SK-N-SH (cell line): ENCODE measurements at regions not wholly inside any gene's neighbourhood (a gene's known extent, or its start where the extent isn't known, plus 50 kb on each side); places are given as distances from the start of the nearest gene placed in this dataset.

Experiments
- CTCF ChIA-PET: fragments of 300-600, 350-600 bp; formaldehyde crosslinking; extraction: SDS; loops from one replicate; lab custom pipeline; 2021; lab: Yijun Ruan, JAX
- POLR2A ChIA-PET: fragments of 350-600 bp; sonication (Branson Sonifier 250); formaldehyde crosslinking; extraction: SDS; loops from one replicate; lab custom pipeline; 2020; ENCODE audit warnings: antibody characterized with exemption, inconsistent platforms; lab: Yijun Ruan, JAX
- DNase-seq: peaks from one replicate; pipeline ENCODE4 v3.0.0; 2012
- H2AFZ ChIP-seq: fragments of 200-600 bp; sonication (generic); 2 replicates; pipeline ENCODE4 v1.8.1; 2016; ENCODE audit warnings: antibody characterized with exemption, mild to moderate bottlenecking, low read depth
- H3F3A ChIP-seq: fragments of 200-600 bp; sonication (generic); replicated peaks from 2 replicates; pipeline ENCODE3; 2016; ENCODE audit warnings: antibody characterized with exemption, mild to moderate bottlenecking; ENCODE audit not compliant: insufficient read depth
- H3K27ac ChIP-seq, 2 experiments: fragments of 200-500 bp in 1 of 2; fragments of 200-600 bp in 1 of 2; sonication (Bioruptor generic) in 1 of 2; sonication (generic), shearing (Covaris generic) in 1 of 2; 2 replicates each; pipeline versions ENCODE4 v1.5.1 to v1.6.1; 2014 to 2016; ENCODE audit warnings: low read depth in 2 of 2, inconsistent platforms in 1 of 2, low read length in 1 of 2, mild to moderate bottlenecking in 1 of 2, mixed read lengths in 1 of 2
- H3K27me3 ChIP-seq: fragments of 200-600 bp; sonication (generic), shearing (Covaris generic); 2 replicates; pipeline ENCODE4 v1.6.1; 2016; ENCODE audit warnings: mixed run types; ENCODE audit not compliant: insufficient read depth
- H3K36me3 ChIP-seq, 2 experiments: fragments of 200-500 bp in 1 of 2; fragments of 200-600 bp in 1 of 2; sonication (Bioruptor generic) in 1 of 2; sonication (generic) in 1 of 2; replicated peaks in 1 of 2; 2 replicates each; pipeline versions ENCODE3 to v1.5.1; 2014 to 2016; ENCODE audit warnings: low read length in 1 of 2, mild to moderate bottlenecking in 1 of 2; ENCODE audit not compliant: insufficient read depth in 2 of 2, control insufficient read depth in 1 of 2
- H3K4me1 ChIP-seq, 2 experiments: fragments of 200-500 bp in 1 of 2; fragments of 200-600 bp in 1 of 2; sonication (Bioruptor generic) in 1 of 2; sonication (generic), shearing (Covaris generic) in 1 of 2; 2 replicates each; pipeline versions ENCODE4 v1.5.1 to v1.6.1; 2014 to 2016; ENCODE audit warnings: low read depth in 1 of 2, low read length in 1 of 2, mixed run types in 1 of 2; ENCODE audit not compliant: insufficient read depth in 2 of 2, control insufficient read depth in 1 of 2
- H3K4me2 ChIP-seq: fragments of 200-600 bp; sonication (generic), shearing (Covaris generic); 2 replicates; pipeline ENCODE4 v1.6.1; 2017; ENCODE audit warnings: mixed run types
- H3K4me3 ChIP-seq, 2 experiments: fragments of 200-500 bp in 1 of 2; fragments of 200-600 bp in 1 of 2; sonication (Bioruptor generic) in 1 of 2; sonication (generic), shearing (Covaris generic) in 1 of 2; 2 replicates each; pipeline versions ENCODE4 v1.5.1 to v1.8.1; 2014 to 2016; ENCODE audit warnings: low read depth in 2 of 2, inconsistent platforms in 1 of 2, low read length in 1 of 2, mild to moderate bottlenecking in 1 of 2, mixed read lengths in 1 of 2, moderate library complexity in 1 of 2
- H3K79me2 ChIP-seq: fragments of 200-600 bp; sonication (generic); 2 replicates; pipeline ENCODE4 v1.8.1; 2017; ENCODE audit warnings: mild to moderate bottlenecking; ENCODE audit not compliant: insufficient read depth
- H3K9ac ChIP-seq: fragments of 200-600 bp; sonication (generic); 2 replicates; pipeline ENCODE4 v1.6.1; 2017; ENCODE audit warnings: mixed run types
- H3K9me2 ChIP-seq: fragments of 200-600 bp; sonication (generic); 2 replicates; pipeline ENCODE4 v1.6.1; 2017; ENCODE audit warnings: mixed run types
- H3K9me3 ChIP-seq: fragments of 200-600 bp; sonication (generic); 2 replicates; pipeline ENCODE4 v1.6.1; 2017; ENCODE audit warnings: mixed run types, mild to moderate bottlenecking, moderate library complexity
- H4K20me1 ChIP-seq: fragments of 200-600 bp; sonication (generic); 2 replicates; pipeline ENCODE4 v1.6.1; 2017; ENCODE audit warnings: mild to moderate bottlenecking, mixed run types; ENCODE audit not compliant: insufficient read depth
- CHD2 ChIP-seq: fragments of 150-350 bp; IDR thresholded peaks from 2 replicates; pipeline ENCODE4 v1.6.1; 2018; ENCODE audit warnings: low read length; ENCODE audit not compliant: partially characterized antibody
- ELF1 ChIP-seq: IDR thresholded peaks from 2 replicates; pipeline ENCODE4 v1.4.0; 2012
- EZH2phosphoT487 ChIP-seq: fragments of 200-600 bp; sonication (generic); IDR thresholded peaks from 2 replicates; pipeline ENCODE4 v1.6.1; 2017; ENCODE audit warnings: low read depth, mixed run types, mild to moderate bottlenecking, antibody characterized with exemption, moderate library complexity, borderline replicate concordance
- FOXM1 ChIP-seq: IDR thresholded peaks from 2 replicates; pipeline ENCODE4 v1.4.0; 2012; ENCODE audit warnings: low read depth, mild to moderate bottlenecking
- GABPA ChIP-seq: IDR thresholded peaks from 2 replicates; pipeline ENCODE4 v1.4.0; 2012; ENCODE audit warnings: low read depth, mild to moderate bottlenecking
- JUND ChIP-seq: IDR thresholded peaks from 2 replicates; pipeline ENCODE4 v1.4.0; 2012
- MEF2A ChIP-seq: IDR thresholded peaks from 2 replicates; pipeline ENCODE4 v1.4.0; 2012; ENCODE audit warnings: low read depth, borderline replicate concordance
- NFIC ChIP-seq: IDR thresholded peaks from 2 replicates; pipeline ENCODE4 v1.4.0; 2012; ENCODE audit warnings: borderline replicate concordance
- POLR2AphosphoS5 ChIP-seq: IDR thresholded peaks from 2 replicates; pipeline ENCODE4 v1.6.1; 2012; ENCODE audit warnings: low read depth, low read length
- RAD21 ChIP-seq: IDR thresholded peaks from 2 replicates; pipeline ENCODE4 v1.6.1; 2012; ENCODE audit warnings: mild to moderate bottlenecking, low read length
- RFX5 ChIP-seq: IDR thresholded peaks from 2 replicates; pipeline ENCODE4 v1.6.1; 2012; ENCODE audit warnings: mild to moderate bottlenecking, improper control_type of control experiment, low read length
- TEAD4 ChIP-seq: IDR thresholded peaks from 2 replicates; pipeline ENCODE4 v1.4.0; 2012; ENCODE audit warnings: mild to moderate bottlenecking, borderline replicate concordance; ENCODE audit not compliant: insufficient read depth
- YY1 ChIP-seq: IDR thresholded peaks from 2 replicates; pipeline ENCODE4 v1.4.0; 2012; ENCODE audit warnings: low read depth, mild to moderate bottlenecking
- WGBS: methylation state at CpG from one replicate; pipeline ENCODE4 v1.1.6; 2017; ENCODE audit warnings: low lambda C conversion rate; 5-methylcytosine and 5-hydroxymethylcytosine counted together
- TF ChIP-seq, protein P1 (sequence below): IDR thresholded peaks from 2 replicates; pipeline ENCODE4 v1.4.0; 2012; ENCODE audit warnings: low read depth
- TF ChIP-seq, protein P2 (sequence below): fragments of 150-350 bp; IDR thresholded peaks from 2 replicates; pipeline ENCODE4 v1.6.1; 2017; ENCODE audit warnings: antibody characterized with exemption, low read length, low read depth, borderline replicate concordance
- TF ChIP-seq, protein P3 (sequence below): IDR thresholded peaks from 2 replicates; pipeline ENCODE4; 2012
- TF ChIP-seq, protein P4 (sequence below): fragments of 200-600 bp; sonication (generic); IDR thresholded peaks from 2 replicates; pipeline ENCODE4 v1.6.1; 2017; ENCODE audit warnings: antibody characterized with exemption, mild to moderate bottlenecking, moderate library complexity

DNA sequence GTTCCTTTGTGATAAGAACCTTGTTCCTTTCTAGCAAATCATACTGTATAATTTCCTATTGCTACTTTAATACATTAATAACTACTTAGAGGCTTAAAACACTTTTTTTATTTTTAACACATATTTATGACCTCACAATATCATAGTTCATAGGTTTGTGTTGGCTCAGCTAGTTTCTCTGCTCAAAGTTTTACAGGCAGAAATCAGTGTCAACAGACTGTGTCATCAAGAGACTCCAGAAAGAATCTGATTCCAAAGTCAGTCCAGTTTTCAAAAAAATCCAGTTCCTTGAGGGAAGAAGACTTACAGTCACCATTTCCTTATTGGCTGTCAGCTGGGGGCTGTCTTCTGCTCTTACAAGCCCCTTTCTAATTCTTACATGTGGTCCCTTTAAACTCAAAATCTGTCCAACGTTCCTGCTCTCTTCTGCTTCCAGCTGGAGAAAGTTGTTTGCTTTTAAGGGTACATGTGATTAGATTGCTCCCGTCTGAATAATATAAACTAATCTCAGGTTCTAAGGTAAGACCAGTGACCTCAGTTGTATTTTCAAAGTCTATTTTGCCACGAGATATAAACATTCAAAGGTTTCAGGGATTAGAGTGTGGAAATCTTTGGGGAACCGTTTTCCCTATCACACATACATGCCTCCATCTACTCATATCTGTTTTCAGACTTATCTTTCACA lies 267.3 kb upstream of the SLITRK5 start:
- Histone ChIP-seq H3K4me3 (no peak overlapping the region), H2AFZ (no peak overlapping the region), H3K9me2 (no peaks in the 10 kb centered on the region), H3K27me3 (no peaks in the 10 kb centered on the region), H3K27ac (no peak overlapping the region), H3K79me2 (no peaks in the 10 kb centered on the region), H3K9me3 (no peaks in the 10 kb centered on the region), H3F3A (no peaks in the 10 kb centered on the region), H3K9ac (no peak overlapping the region), H3K4me2 (no peak overlapping the region), H4K20me1 (no peaks in the 10 kb centered on the region), H3K4me1 (no peaks in the 10 kb centered on the region), H3K36me3 (no peaks in the 10 kb centered on the region)
- no peak for DNase-seq
- POLR2A ChIA-PET = no interaction called here
- TF ChIP-seq EZH2phosphoT487 (no peak), MEF2A (no peak), ELF1 (no peak), NFIC (no peak), YY1 (no peak)
- WGBS = 5% methylated on average over 4 of the region's 4 CpGs
- CTCF ChIA-PET = no interaction called here

DNA sequence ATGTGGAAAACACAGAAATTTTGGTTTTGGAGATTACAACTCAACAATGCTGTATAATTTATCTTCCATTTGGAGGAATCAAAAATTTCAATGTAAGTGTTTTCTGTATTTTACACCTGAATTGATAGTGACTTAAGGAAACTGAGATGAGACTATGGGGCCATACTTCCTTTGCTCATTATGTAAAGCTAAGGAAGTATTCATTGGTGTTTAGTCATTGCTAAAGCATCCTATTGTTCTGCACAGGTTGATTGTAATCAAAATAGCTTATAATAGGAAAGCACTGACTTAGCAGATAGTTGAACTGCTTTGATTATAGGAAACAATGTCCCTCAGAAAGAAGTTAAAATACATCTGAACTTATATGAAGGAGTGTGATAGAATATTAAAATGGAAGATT lies 244.4 kb upstream of the SLITRK5 start:
- no peaks in the 10 kb centered on the region for H3K4me1 ChIP-seq
- H3K27me3 ChIP-seq = no peaks in the 10 kb centered on the region
- no peaks in the 10 kb centered on the region for H3K9me3 ChIP-seq
- no peaks in the 10 kb centered on the region; the same call in 1 of the 2 replicates for H3K9me2 ChIP-seq
- H3K36me3 ChIP-seq = no peaks in the 10 kb centered on the region
- CTCF ChIA-PET = no interaction called here
- no peak overlapping the region for H3K4me2 ChIP-seq
- H3K9ac ChIP-seq = no peak overlapping the region
- H3K27ac ChIP-seq = no peak overlapping the region
- TF ChIP-seq TEAD4 (no peak), NFIC (no peak), ELF1 (no peak), POLR2AphosphoS5 (no peak), FOXM1 (no peak), RFX5 (no peak), GABPA (no peak), RAD21 (no peak), JUND (no peak), CHD2 (no peak)
- TF ChIP-seq, protein P1, sequence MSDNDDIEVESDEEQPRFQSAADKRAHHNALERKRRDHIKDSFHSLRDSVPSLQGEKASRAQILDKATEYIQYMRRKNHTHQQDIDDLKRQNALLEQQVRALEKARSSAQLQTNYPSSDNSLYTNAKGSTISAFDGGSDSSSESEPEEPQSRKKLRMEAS = no peak
- TF ChIP-seq, protein P2, sequence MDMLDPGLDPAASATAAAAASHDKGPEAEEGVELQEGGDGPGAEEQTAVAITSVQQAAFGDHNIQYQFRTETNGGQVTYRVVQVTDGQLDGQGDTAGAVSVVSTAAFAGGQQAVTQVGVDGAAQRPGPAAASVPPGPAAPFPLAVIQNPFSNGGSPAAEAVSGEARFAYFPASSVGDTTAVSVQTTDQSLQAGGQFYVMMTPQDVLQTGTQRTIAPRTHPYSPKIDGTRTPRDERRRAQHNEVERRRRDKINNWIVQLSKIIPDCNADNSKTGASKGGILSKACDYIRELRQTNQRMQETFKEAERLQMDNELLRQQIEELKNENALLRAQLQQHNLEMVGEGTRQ = no peak
- TF ChIP-seq, protein P3, sequence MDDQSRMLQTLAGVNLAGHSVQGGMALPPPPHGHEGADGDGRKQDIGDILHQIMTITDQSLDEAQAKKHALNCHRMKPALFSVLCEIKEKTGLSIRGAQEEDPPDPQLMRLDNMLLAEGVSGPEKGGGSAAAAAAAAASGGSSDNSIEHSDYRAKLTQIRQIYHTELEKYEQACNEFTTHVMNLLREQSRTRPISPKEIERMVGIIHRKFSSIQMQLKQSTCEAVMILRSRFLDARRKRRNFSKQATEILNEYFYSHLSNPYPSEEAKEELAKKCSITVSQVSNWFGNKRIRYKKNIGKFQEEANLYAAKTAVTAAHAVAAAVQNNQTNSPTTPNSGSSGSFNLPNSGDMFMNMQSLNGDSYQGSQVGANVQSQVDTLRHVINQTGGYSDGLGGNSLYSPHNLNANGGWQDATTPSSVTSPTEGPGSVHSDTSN = no peak
- TF ChIP-seq, protein P4, sequence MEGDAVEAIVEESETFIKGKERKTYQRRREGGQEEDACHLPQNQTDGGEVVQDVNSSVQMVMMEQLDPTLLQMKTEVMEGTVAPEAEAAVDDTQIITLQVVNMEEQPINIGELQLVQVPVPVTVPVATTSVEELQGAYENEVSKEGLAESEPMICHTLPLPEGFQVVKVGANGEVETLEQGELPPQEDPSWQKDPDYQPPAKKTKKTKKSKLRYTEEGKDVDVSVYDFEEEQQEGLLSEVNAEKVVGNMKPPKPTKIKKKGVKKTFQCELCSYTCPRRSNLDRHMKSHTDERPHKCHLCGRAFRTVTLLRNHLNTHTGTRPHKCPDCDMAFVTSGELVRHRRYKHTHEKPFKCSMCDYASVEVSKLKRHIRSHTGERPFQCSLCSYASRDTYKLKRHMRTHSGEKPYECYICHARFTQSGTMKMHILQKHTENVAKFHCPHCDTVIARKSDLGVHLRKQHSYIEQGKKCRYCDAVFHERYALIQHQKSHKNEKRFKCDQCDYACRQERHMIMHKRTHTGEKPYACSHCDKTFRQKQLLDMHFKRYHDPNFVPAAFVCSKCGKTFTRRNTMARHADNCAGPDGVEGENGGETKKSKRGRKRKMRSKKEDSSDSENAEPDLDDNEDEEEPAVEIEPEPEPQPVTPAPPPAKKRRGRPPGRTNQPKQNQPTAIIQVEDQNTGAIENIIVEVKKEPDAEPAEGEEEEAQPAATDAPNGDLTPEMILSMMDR = no peak
- no peaks in the 10 kb centered on the region for H3K79me2 ChIP-seq
- H3F3A ChIP-seq = no peaks in the 10 kb centered on the region
- no peak for DNase-seq
- no peak overlapping the region for H2AFZ ChIP-seq
- no peaks in the 10 kb centered on the region for H4K20me1 ChIP-seq
- POLR2A ChIA-PET = no interaction called here
- no peak overlapping the region for H3K4me3 ChIP-seq
